H1 (cell line): ENCODE measurements at regions not wholly inside any gene's neighbourhood (a gene's known extent, or its start where the extent isn't known, plus 50 kb on each side); places are given as distances from the start of the nearest gene placed in this dataset.

Experiments used
- BRCA1 ChIP-seq: IDR thresholded peaks from 2 replicates; pipeline ENCODE4 v1.6.1; 2012; ENCODE audit warnings: low read depth, low read length, improper control_type of control experiment
- EP300 ChIP-seq, 2 experiments: IDR thresholded peaks; 1 replicate in 1 of 2; 2 replicates in 1 of 2; pipeline ENCODE4 v1.6.1; 2011 to 2012; ENCODE audit warnings: low read depth in 2 of 2, low read length in 2 of 2, mild to moderate bottlenecking in 2 of 2, borderline replicate concordance in 1 of 2, inconsistent platforms in 1 of 2, moderate library complexity in 1 of 2
- EZH2 ChIP-seq: fragments of 200-600 bp; sonication (generic); IDR thresholded peaks from 2 replicates; pipeline ENCODE4 v1.7.1; 2012; ENCODE audit warnings: low read depth, mild to moderate bottlenecking, moderate library complexity, low read length, inconsistent platforms; ENCODE audit not compliant: severe bottlenecking
- GABPA ChIP-seq: IDR thresholded peaks from 2 replicates; pipeline ENCODE4 v1.6.1; 2011; ENCODE audit warnings: mild to moderate bottlenecking, low read length, moderate library complexity, borderline replicate concordance; ENCODE audit not compliant: insufficient read depth
- MAFK ChIP-seq: IDR thresholded peaks from 2 replicates; pipeline ENCODE4 v1.6.1; 2012; ENCODE audit warnings: low read depth, mild to moderate bottlenecking, improper control_type of control experiment, low read length
- POLR2A ChIP-seq, 2 experiments: IDR thresholded peaks; 1 replicate in 1 of 2; 2 replicates in 1 of 2; pipeline ENCODE4 v1.6.1; 2011; ENCODE audit warnings: low read depth in 2 of 2, low read length in 2 of 2, mild to moderate bottlenecking in 2 of 2; ENCODE audit errors: control extremely low read depth in 1 of 2
- POLR2AphosphoS5 ChIP-seq: IDR thresholded peaks from 2 replicates; pipeline ENCODE4 v1.6.1; 2011; ENCODE audit warnings: low read depth, low read length
- RFX5 ChIP-seq: IDR thresholded peaks from 2 replicates; pipeline ENCODE4 v1.6.1; 2011; ENCODE audit warnings: low read depth, low read length, improper control_type of control experiment, borderline replicate concordance
- RXRA ChIP-seq: IDR thresholded peaks from 2 replicates; pipeline ENCODE4 v1.6.1; 2011; ENCODE audit warnings: low read depth, mild to moderate bottlenecking, low read length, moderate library complexity; ENCODE audit not compliant: insufficient read depth
- SIX5 ChIP-seq: IDR thresholded peaks from 2 replicates; pipeline ENCODE4 v1.6.1; 2011; ENCODE audit warnings: mild to moderate bottlenecking, low read depth, low read length
- TAF1 ChIP-seq: IDR thresholded peaks from 2 replicates; pipeline ENCODE4 v1.6.1; 2011; ENCODE audit warnings: mild to moderate bottlenecking, low read depth, low read length
- ZNF274 ChIP-seq: IDR thresholded peaks from 2 replicates; pipeline ENCODE4 v1.7.0; 2012; ENCODE audit warnings: low read length, borderline replicate concordance; ENCODE audit errors: extremely low read depth
- TF ChIP-seq, protein P1 (sequence below), 3 experiments: IDR thresholded peaks; 1 replicate in 2 of 3; 2 replicates in 1 of 3; pipeline versions ENCODE4 v1.5.1 to v1.6.1; 2011; ENCODE audit warnings: low read length in 3 of 3, mild to moderate bottlenecking in 3 of 3, inconsistent platforms in 2 of 3, low read depth in 1 of 3, moderate library complexity in 1 of 3; ENCODE audit not compliant: insufficient read depth in 1 of 3; ENCODE audit errors: control extremely low read depth in 1 of 3
- TF ChIP-seq, protein P2 (sequence below): IDR thresholded peaks from 2 replicates; pipeline ENCODE4 v1.6.1; 2011; ENCODE audit warnings: low read depth, mild to moderate bottlenecking, low read length; ENCODE audit not compliant: insufficient read depth

DNA sequence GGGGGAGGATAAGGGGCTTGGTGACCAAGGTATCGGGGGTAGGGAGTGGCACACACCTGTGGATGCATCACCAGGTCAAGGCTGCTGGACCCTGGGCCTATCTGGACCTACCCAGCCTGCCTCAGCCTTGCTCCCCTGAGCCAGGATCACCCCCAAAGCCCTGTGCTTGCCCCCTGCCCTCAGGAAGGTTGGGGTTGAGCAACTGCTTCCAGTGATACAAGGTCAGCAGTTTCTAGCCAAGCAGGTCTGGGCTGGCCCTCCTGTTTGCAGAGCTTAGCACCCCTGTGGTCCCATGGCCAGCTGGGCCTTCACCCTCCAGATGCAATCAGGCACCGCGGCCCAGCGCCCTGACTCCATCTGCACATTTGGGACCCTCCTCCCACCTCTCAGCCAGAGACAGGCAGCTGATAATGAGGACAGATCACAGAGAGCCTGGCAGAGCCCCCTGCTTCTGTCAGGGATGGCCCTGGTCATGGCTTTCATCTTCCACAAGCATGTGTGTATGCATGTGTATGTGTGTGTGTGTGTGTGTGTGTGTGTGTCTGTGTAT is 154.6 kb downstream of the TFCP2L1 start:
- TF ChIP-seq, protein P1, sequence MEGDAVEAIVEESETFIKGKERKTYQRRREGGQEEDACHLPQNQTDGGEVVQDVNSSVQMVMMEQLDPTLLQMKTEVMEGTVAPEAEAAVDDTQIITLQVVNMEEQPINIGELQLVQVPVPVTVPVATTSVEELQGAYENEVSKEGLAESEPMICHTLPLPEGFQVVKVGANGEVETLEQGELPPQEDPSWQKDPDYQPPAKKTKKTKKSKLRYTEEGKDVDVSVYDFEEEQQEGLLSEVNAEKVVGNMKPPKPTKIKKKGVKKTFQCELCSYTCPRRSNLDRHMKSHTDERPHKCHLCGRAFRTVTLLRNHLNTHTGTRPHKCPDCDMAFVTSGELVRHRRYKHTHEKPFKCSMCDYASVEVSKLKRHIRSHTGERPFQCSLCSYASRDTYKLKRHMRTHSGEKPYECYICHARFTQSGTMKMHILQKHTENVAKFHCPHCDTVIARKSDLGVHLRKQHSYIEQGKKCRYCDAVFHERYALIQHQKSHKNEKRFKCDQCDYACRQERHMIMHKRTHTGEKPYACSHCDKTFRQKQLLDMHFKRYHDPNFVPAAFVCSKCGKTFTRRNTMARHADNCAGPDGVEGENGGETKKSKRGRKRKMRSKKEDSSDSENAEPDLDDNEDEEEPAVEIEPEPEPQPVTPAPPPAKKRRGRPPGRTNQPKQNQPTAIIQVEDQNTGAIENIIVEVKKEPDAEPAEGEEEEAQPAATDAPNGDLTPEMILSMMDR (IDR thresholded peaks at IDR 0.05; ENCODE audit: control extremely low read depth in 1 of 3, insufficient read depth in 1 of 3, low read depth in 1 of 3, low read length in 3 of 3), result no peak
- no peak for TF ChIP-seq EP300 (IDR thresholded peaks at IDR 0.05; ENCODE audit: borderline replicate concordance in 1 of 2, low read depth in 2 of 2, low read length in 2 of 2)
- no peak for TF ChIP-seq SIX5
- no peak for TF ChIP-seq RFX5
- TF ChIP-seq, protein P2, sequence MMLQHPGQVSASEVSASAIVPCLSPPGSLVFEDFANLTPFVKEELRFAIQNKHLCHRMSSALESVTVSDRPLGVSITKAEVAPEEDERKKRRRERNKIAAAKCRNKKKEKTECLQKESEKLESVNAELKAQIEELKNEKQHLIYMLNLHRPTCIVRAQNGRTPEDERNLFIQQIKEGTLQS, result no peak
- TF ChIP-seq POLR2A (IDR thresholded peaks at IDR 0.05; ENCODE audit: control extremely low read depth in 1 of 2, low read depth in 2 of 2, low read length in 2 of 2), result no peak
- no peak for TF ChIP-seq EZH2
- TF ChIP-seq BRCA1, result no peak
- no peak for TF ChIP-seq RXRA
- TF ChIP-seq POLR2AphosphoS5, result no peak
- no peak for TF ChIP-seq GABPA
- TF ChIP-seq ZNF274, result no peak
- no peak for TF ChIP-seq TAF1
- no peak for TF ChIP-seq MAFK
